HG02973 (cell line): ENCODE measurements at regions not wholly inside any gene's neighbourhood (a gene's known extent, or its start where the extent isn't known, plus 50 kb on each side); places are given as distances from the start of the nearest gene placed in this dataset.

Experiments used
- ATAC-seq: cut with Tn5 transposase; IDR thresholded peaks from one replicate; pipeline ENCODE4 v1.9.1; 2021; ENCODE audit warnings: moderate library complexity; ENCODE audit not compliant: unreplicated experiment

GRCh38 chr13:48181482-48182145, 51.4 kb upstream of the ITM2B start:
- ATAC-seq, result no peak

- no peak for ATAC-seq
These were observed 54.9 kb upstream of the ITM2B start for GRCh38 chr13:48178126-48178525.

GRCh38 chr13:48176781-48177180, 56.2 kb upstream of the ITM2B start:
- no peak for ATAC-seq

GRCh38 chr13:48175185-48175584, 57.8 kb upstream of the ITM2B start:
- peak; percentile 73 for ATAC-seq

- ATAC-seq, result no peak
These were observed 65.1 kb upstream of the ITM2B start for GRCh38 chr13:48167866-48168265.

- ATAC-seq, result no peak
These were observed 67.3 kb upstream of the ITM2B start for GRCh38 chr13:48165727-48166126.

GRCh38 chr13:48165063-48165462, 67.9 kb upstream of the ITM2B start:
- no peak for ATAC-seq

- no peak for ATAC-seq
These were observed 68.2 kb upstream of the MED4 start for GRCh38 chr13:48163061-48163460.

- no peak for ATAC-seq
These were observed 67.3 kb upstream of the MED4 start for GRCh38 chr13:48162217-48162616.

GRCh38 chr13:48161530-48162179, 66.8 kb upstream of the MED4 start:
- ATAC-seq, result no peak

- ATAC-seq, result no peak
These were observed 65.8 kb upstream of the MED4 start for GRCh38 chr13:48160606-48161278.

GRCh38 chr13:48159826-48160225, 64.9 kb upstream of the MED4 start:
- no peak for ATAC-seq

- ATAC-seq, result no peak
These were observed 64.5 kb upstream of the MED4 start for GRCh38 chr13:48159401-48159800.

- ATAC-seq, result no peak
These were observed 64.0 kb upstream of the MED4 start for GRCh38 chr13:48158915-48159314.

- no peak for ATAC-seq
These were observed 63.4 kb upstream of the MED4 start for GRCh38 chr13:48158290-48158689.

GRCh38 chr13:48156466-48156865, 61.6 kb upstream of the MED4 start:
- no peak for ATAC-seq

- no peak for ATAC-seq
These were observed 60.9 kb upstream of the MED4 start for GRCh38 chr13:48155848-48156247.

GRCh38 chr13:48154671-48155070, 59.8 kb upstream of the MED4 start:
- ATAC-seq, result no peak

GRCh38 chr13:48153186-48153585, 58.3 kb upstream of the MED4 start:
- ATAC-seq, result no peak

- no peak for ATAC-seq
These were observed 56.7 kb upstream of the MED4 start for GRCh38 chr13:48151363-48152161.

- no peak for ATAC-seq
These were observed 53.5 kb upstream of the MED4 start for GRCh38 chr13:48148454-48148853.
